ENCODE measurements at regions not wholly inside any gene's neighbourhood (a gene's known extent, or its start where the extent isn't known, plus 50 kb on each side); places are given as distances from the start of the nearest gene placed in this dataset.

DNA sequence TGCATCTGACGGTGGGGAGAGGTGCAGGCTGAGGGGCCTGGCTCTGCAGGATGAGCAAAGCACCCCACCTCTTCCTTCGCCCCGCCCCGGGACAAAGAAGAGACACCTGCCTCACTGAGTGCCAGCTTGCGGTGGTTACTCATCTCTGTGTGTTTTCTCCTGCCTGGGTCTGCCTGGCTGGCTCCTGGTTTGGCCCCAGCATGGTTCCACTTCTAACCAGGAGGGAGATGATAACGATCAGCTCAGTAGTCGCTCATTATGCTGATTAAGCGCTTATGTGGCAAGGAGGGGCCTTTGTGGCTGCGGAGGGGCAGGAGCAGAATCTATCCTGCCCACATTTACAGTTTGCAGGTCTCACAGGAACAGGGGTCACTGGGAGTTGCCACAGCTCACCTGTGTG, 68.7 kb upstream of the EDAR start:
- TF ChIP-seq POLR2A (IDR thresholded peaks at IDR 0.05) (no peak), POLR2AphosphoS5 (IDR thresholded peaks at IDR 0.05) (no peak), CTCF (IDR thresholded peaks at IDR 0.05) (no peak), EP300 (IDR thresholded peaks at IDR 0.05) (no peak)

Measured in upper lobe of left lung (tissue), 4 donors.